ENCODE measurements at regions not wholly inside any gene's neighbourhood (a gene's known extent, or its start where the extent isn't known, plus 50 kb on each side); places are given as distances from the start of the nearest gene placed in this dataset.

DNA sequence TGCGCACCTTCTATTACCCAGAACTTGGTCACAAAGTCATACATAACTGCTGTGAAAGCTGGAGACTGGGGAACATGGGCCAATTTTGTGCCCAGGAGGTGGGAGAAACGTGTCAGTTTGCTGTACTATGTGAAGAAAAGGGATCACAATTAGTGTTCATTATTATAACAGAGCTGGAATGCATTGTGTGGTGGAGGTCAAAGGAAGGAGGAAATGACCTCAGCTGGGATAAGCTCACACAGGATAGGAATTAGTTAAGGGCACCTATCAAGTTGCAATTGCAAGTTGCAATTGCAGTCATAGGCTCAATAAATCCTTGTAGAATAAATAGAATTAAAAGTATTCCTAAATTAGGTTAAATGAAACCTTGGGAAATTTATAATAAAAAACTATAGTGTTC is 103.9 kb upstream of the OBI1 start:
- no peak for DNase-seq (ENCODE audit: low read depth)
- TF ChIP-seq, protein P1, sequence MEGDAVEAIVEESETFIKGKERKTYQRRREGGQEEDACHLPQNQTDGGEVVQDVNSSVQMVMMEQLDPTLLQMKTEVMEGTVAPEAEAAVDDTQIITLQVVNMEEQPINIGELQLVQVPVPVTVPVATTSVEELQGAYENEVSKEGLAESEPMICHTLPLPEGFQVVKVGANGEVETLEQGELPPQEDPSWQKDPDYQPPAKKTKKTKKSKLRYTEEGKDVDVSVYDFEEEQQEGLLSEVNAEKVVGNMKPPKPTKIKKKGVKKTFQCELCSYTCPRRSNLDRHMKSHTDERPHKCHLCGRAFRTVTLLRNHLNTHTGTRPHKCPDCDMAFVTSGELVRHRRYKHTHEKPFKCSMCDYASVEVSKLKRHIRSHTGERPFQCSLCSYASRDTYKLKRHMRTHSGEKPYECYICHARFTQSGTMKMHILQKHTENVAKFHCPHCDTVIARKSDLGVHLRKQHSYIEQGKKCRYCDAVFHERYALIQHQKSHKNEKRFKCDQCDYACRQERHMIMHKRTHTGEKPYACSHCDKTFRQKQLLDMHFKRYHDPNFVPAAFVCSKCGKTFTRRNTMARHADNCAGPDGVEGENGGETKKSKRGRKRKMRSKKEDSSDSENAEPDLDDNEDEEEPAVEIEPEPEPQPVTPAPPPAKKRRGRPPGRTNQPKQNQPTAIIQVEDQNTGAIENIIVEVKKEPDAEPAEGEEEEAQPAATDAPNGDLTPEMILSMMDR (IDR thresholded peaks at IDR 0.05; ENCODE audit: low read depth, low read length, missing control alignments): no peak
- in situ Hi-C loops (cut with HindIII; ENCODE audit: low sequenced_read_pairs): no loop called here
- H3K4me3 ChIP-seq (ENCODE audit: low read depth, low read length): no peak overlapping the region

DNA sequence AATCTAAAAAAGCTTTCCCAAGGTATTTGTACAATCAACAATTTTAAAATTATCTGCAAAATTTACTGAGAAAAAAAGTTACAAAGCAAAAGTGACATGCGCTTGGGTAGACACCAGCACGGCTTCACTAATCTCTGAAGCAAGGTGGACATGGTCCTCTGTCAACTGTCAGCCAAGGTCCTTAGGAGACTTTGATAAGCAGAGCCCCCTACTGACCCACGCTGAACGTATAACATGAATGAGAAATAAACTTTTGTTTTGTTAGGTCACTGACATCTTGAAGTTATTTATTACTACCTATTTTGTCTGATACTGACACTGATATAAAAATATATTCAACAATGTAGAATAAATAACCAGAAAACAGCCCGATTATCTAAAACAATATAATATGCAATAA is 100.7 kb upstream of the OBI1 start:
- in situ Hi-C loops (cut with HindIII; ENCODE audit: low sequenced_read_pairs): no loop called here
- H3K4me3 ChIP-seq (ENCODE audit: low read depth, low read length): no peak overlapping the region
- TF ChIP-seq, protein P1 (IDR thresholded peaks at IDR 0.05; ENCODE audit: low read depth, low read length, missing control alignments): no peak
- no peak for DNase-seq (ENCODE audit: low read depth)

DNA sequence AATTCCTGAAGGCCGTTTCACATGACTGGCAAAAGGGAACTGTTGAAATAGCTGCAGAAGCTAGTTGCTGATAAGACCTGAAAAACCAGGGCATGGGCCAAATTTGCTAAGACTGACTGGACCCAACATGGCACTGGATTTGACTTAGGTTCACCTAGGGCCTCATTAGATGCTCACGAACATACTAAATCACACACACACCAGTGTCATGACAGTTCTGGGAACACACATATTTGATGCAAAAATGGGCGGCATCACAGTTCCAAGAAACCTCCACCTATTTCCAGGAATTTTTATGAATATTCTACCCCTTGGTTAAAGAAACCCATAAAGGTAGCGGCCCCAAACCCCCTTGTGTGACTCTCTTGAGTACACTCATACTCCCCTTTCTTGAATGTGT is 99.6 kb upstream of the OBI1 start:
- no peak for DNase-seq (ENCODE audit: low read depth)
- TF ChIP-seq, protein P1 (IDR thresholded peaks at IDR 0.05; ENCODE audit: low read depth, low read length, missing control alignments): no peak
- in situ Hi-C loops (cut with HindIII; ENCODE audit: low sequenced_read_pairs): no loop called here
- no peak overlapping the region for H3K4me3 ChIP-seq (ENCODE audit: low read depth, low read length)

DNA sequence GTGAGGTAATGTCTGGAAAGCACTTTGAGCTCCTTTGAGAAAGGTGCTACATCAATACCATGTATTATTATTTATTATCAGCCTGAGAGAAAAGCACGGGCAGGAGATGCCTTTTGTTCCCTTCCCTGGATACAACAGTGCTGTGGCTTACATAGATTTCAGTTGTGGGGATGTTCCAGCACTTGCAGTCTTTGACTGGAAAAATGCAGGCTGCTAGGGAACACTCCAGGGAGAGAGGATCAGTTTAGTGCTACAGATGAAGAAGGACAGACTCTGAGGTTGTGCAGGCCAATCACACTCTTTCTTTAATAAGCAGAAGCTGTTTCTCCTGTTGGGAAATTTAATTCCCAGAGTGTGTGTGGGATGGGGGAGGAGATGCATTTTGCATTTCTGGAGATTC is 94.5 kb upstream of the OBI1 start:
- TF ChIP-seq, protein P1 (IDR thresholded peaks at IDR 0.05; ENCODE audit: low read depth, low read length, missing control alignments): no peak
- in situ Hi-C loops (cut with HindIII; ENCODE audit: low sequenced_read_pairs): no loop called here
- H3K4me3 ChIP-seq (ENCODE audit: low read depth, low read length): no peak overlapping the region
- DNase-seq (ENCODE audit: low read depth): no peak

DNA sequence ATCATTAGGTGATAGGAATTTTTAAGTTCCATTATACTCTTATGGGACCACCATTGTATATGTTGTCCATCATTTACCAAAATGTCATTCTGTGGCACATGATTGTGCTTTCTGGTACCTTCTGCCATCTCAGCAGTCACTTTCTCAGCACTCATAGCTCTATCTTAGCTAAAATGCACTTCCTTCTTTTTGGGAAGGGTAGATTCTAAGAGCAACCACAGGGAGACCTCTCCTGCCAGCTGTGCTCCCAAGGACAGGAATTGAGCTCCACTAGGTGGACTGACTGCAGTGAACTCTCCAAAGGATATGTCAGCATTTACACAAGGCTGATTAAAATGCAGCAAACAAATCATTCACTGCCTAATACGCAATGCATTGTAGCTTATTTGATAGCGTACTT is 91.8 kb upstream of the OBI1 start:
- no peak for DNase-seq (ENCODE audit: low read depth)
- TF ChIP-seq, protein P1 (IDR thresholded peaks at IDR 0.05; ENCODE audit: low read depth, low read length, missing control alignments): no peak
- in situ Hi-C loops (cut with HindIII; ENCODE audit: low sequenced_read_pairs): no loop called here
- H3K4me3 ChIP-seq (ENCODE audit: low read depth, low read length): no peak overlapping the region

DNA sequence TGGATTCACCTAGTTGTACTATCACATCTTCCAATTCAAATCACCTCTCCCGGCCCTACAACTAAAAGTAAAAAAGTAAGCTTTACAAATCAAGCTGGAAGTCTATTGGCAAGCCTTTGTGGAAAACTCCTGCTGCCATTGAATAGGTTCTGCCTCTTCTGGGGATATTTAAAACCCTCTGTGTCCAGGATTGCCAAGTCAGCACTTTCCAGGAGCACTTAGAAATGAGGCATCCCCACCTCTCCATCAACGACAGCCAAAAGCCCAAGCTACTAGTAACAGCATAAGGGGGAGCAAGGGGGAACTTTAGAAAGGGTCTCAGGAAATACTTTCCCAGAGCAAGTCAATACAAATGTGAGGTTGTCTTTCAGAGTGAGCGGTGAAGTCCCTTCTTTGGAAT is 85.0 kb upstream of the OBI1 start:
- no peak for DNase-seq (ENCODE audit: low read depth)
- no peak overlapping the region for H3K4me3 ChIP-seq (ENCODE audit: low read depth, low read length)
- TF ChIP-seq, protein P1 (IDR thresholded peaks at IDR 0.05; ENCODE audit: low read depth, low read length, missing control alignments): no peak
- in situ Hi-C loops (cut with HindIII; ENCODE audit: low sequenced_read_pairs): no loop called here

DNA sequence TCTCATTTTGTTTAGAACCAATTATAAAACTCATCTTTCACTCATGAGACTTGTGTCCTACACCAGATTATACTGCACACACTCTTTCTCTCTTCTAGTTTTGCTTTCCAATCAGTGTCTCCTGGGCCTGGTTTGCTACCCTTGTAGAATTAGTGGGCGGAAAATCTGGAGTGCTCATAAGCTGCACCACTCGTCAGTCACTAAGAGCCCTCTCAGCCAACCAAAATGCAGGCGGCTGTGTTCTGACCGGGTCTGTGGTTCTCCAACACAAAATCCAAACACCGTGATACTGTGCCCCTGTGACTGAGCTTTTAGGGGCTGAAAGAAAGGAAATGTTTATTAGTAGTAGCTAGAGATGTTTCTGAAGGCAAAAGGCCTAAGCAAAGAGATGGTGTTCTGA is 83.7 kb upstream of the OBI1 start:
- in situ Hi-C loops (cut with HindIII; ENCODE audit: low sequenced_read_pairs): no loop called here
- no peak for DNase-seq (ENCODE audit: low read depth)
- no peak overlapping the region for H3K4me3 ChIP-seq (ENCODE audit: low read depth, low read length)
- TF ChIP-seq, protein P1 (IDR thresholded peaks at IDR 0.05; ENCODE audit: low read depth, low read length, missing control alignments): no peak
